GM18907 (cell line): ENCODE measurements at regions not wholly inside any gene's neighbourhood (a gene's known extent, or its start where the extent isn't known, plus 50 kb on each side); places are given as distances from the start of the nearest gene placed in this dataset.

Source experiments
- ATAC-seq: cut with Tn5 transposase; IDR thresholded peaks from one replicate; pipeline ENCODE4 v1.9.1; 2021; ENCODE audit warnings: mild to moderate bottlenecking, moderate library complexity; ENCODE audit not compliant: unreplicated experiment

DNA sequence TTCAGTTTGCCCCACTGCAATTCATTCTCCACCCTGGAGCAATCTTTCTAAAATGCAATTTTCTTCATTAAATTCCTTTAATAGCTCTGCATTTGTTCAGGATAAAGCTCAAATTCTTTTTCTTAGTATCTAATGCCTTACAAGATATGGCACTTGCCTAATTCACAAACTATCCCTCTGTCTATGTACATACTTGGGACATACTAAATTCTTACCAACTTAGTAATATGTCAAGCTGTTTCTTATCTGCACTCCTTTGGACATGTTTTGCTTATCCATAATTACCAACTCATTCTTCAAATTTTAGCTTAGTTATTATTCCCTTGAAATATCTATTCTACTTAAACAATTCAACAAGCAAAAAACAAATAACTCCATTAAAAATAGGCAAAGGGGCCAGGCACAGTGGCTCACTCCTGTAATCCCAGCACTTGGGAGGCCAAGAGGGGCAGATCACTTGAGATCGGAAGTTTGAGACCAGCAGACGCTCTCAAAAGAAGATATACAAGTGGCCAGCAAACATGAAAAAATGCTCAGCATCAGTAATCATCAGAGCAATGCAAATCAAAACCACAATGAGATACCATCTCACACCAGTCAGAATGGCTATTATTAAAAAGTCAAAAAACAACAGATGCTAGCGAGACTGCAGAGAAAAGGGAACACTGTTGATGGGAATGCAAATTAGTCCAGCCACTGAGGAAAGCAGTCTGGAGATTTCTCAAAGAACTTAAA is 96.9 kb downstream of the FAM76B start:
- ATAC-seq = peak; percentile 41

- no peak for ATAC-seq
These were observed 99.5 kb downstream of the FAM76B start for GRCh38 chr11:95690100-95690499.

- no peak for ATAC-seq
These were observed 100.9 kb downstream of the FAM76B start for GRCh38 chr11:95688501-95689222.

DNA sequence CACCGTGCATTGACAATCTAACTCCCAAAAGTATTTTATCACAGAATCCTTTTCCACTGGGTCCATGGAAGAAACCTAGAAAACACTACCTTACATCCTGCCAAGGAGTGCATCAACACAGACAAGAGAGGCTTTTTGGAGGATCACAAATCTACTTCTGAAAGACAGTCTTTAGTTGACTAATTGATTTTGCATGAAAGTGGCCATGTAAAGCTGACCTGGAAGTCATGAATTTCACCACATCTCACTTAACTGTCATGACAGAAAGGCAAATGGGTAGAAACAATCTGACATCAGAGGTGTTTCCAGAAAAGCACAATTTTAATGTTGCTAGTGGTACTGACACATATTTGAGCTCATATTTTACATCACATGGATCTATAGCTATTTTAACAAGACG is 101.6 kb downstream of the FAM76B start:
- ATAC-seq = no peak

GRCh38 chr11:95686265-95686664 is 103.3 kb downstream of the FAM76B start:
- no peak for ATAC-seq

- no peak for ATAC-seq
These were observed 104.9 kb downstream of the FAM76B start for GRCh38 chr11:95684701-95685100.

DNA sequence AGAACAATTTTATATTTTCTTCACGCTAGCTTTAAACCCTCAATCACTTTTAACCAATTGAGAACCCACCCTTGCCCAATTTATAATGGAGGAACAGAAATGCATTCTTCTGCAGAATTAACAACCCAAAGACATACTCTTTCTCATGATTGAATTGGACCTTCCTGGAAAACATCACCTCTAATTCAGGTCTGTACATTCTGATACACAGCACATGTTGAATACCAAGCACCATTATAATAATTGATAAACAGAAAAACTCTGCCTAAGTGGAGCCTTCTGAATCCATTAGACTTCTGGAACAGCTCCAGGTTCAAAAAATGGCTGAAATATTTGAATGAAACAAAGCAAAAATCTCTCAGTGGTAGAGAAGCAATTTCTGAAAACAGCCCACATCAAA is 105.4 kb downstream of the FAM76B start:
- no peak for ATAC-seq

- no peak for ATAC-seq
These were observed 107.0 kb downstream of the FAM76B start for GRCh38 chr11:95682552-95682951.

DNA sequence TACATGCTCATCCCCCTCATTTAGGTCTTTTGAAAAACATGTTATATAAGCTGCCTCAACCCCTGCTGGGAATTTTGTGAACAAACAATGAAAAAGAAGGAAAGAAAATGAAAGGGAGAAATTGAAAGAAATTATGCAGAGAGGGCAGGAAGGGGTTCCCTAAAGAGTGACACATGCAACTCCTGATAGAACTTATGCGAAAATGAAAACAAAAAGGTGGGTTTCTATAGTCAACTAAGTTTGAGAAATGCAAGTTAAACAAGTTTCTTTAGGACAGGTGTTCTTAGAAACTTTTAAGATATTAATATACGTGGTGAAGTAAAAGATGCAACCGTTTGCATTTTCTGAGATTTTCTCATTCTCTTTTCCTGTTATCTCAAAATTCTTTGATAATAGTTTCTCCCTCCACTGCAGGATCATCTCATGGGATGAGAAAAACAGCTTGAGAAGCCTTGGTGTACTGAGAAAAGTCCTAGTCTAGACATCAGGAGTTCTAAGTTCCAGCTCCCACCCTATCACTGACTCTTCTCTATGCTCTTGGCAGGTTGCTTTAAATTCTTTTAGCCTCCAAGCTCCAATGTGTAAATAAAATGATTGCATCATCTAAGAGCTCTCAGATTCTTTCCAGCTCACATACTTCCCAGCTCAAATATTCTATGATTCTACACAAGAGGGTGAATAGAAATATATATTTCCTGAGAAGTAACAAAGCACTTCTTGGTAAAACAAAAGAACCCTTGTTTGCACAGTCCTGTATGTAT is 109.2 kb downstream of the FAM76B start:
- ATAC-seq = peak; percentile 79

DNA sequence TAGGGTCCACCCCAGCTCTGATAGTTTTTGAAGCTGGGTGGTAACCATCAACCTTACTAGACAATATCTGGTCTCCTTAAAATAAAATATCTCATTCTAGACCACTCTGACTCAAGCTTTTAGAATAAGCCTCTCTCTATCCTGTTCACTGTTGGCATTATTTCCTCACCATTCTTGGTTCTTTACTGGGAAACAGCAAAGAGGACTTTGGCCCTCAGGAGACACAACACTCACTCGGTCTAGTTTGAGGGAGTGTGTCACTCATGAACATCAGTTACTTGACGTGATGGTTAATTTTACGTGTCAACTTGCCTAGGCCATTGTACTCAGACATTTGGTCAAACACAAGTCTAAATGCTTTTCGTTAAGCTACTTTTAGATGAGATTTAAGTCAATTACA is 110.6 kb downstream of the FAM76B start:
- ATAC-seq = no peak

DNA sequence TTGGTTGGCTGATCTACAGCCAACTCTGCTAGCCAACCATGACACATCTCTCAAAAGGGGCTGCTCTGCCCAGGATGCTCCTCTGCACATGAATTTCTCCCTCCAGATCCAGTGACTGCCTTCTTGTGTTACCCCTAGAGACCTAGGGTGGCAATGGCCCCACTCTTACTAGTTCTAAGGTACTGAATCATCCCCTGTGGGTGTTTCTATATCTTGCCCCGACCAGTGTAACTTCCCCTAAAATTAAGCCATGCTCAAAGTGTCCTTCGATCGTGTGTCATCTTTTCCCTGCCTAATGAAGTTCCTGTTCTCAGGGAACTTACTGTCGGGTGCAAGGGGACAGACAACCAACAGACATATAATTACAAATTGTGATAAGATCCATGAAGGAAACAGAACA is 113.3 kb downstream of the FAM76B start:
- ATAC-seq = no peak

GRCh38 chr11:95675585-95675984 is 114.0 kb downstream of the FAM76B start:
- ATAC-seq = no peak

DNA sequence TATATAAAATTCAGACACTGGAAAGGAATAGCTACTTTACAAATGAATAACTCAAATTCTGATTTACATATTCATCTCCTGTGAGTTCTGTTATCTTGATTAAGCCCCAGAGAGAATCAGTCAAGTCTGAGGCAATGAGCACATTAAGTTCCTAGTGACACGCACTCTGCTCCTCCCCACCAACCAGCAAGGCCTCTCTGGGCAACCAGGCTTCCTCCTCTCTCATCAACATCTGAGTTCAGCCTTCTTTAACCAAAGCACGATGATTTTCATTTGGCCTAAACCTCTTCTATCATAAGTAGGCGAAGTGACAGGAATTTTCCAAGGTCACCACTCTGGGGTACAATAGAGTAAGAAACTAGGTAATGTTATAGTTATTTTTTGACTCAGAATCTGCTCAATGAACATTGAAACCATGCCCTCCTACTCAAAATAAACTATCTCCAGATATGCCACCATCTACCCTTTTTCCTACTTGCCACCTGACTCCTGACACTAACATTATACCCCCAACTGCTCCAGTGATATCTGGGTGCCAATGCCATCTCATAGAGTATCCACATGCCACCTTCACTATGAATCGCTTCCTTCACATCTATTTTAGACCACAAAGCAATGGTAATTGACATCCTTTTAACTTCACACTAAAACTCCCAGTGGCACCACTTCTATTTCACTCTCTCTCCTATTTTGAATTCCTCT is 114.8 kb downstream of the FAM76B start:
- no peak for ATAC-seq

- ATAC-seq = no peak
These were observed 117.8 kb downstream of the FAM76B start for GRCh38 chr11:95671768-95672167.

DNA sequence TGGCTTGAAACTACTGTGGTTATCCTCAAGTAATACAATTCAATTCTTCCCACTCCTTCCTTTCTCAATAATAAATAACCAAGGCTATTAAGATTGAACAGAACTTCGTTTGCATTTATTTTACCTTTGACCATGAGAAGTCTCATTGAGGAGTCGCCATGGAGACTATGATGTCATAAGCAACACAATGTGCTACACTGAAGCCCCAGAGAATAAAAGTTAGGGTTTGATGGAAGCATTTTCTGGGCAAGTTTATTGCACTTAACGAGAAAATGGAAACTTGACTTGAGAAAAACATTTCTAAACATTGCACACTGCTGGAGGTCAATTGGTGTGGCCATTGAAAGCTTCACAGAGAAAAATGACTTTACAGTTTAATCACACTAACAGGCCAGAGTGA is 121.5 kb downstream of the FAM76B start:
- ATAC-seq = no peak

- ATAC-seq = no peak
These were observed 128.4 kb downstream of the FAM76B start for GRCh38 chr11:95661162-95661561.

GRCh38 chr11:95660038-95660437 is 129.5 kb downstream of the FAM76B start:
- ATAC-seq = no peak

DNA sequence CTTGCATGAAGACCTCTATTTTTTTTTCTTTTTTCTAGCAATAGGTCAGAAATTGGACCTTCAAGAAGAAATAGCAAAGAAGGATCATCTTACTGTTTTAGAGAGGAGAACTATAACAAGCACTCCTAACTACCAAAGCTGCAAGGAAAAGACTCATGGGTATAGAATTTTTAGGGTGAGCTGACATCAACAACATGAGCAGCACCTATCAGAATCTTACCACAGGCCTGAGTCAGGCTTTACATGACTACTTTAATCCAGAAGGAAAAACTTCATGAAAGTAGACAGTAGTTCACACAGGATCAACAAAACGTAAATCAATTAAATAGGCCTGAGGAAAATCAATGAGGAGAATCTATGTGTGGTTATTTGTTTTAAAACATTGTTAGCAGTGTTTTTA is 130.5 kb downstream of the FAM76B start:
- no peak for ATAC-seq

DNA sequence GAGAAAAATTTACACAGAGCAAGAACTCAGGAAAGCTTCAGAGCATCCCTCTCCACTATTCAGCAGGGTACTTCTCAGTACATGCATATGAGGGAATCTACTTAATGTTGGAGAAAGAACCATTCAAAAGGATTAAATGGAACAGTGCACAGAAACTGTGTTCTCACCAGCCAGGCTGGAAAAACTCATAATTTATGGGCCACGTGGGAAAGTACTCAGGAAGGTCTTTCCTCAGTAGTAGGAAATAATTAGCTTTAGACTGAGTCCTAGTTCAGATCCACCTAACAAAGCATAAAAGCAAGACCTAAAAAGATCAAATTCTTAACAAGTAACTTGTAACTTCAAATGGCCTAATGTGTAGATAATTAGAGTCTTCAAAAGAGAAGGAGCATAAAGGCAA is 134.0 kb downstream of the FAM76B start:
- no peak for ATAC-seq

GRCh38 chr11:95653680-95654079 is 135.9 kb downstream of the FAM76B start:
- no peak for ATAC-seq

DNA sequence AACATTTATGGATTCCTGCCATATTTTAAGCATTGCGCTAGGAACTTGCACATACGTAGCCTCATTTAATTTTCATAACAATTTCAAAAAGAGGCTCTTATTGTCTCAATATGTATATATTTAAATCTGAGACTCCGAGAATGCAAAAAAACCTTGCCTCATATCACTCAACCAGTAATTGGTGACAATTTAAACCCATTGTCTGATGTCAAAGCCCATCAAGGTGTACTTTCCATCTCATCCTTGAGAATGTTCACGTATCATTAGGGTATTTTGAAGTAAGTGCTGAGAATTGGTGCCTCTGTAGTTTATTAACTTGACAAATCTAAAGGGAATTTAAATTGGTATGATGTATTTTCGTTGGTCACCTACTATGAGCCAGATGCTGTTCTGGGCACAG is 136.5 kb downstream of the FAM76B start:
- ATAC-seq = no peak
